ENCODE measurements at regions not wholly inside any gene's neighbourhood (a gene's known extent, or its start where the extent isn't known, plus 50 kb on each side); places are given as distances from the start of the nearest gene placed in this dataset.

DNA sequence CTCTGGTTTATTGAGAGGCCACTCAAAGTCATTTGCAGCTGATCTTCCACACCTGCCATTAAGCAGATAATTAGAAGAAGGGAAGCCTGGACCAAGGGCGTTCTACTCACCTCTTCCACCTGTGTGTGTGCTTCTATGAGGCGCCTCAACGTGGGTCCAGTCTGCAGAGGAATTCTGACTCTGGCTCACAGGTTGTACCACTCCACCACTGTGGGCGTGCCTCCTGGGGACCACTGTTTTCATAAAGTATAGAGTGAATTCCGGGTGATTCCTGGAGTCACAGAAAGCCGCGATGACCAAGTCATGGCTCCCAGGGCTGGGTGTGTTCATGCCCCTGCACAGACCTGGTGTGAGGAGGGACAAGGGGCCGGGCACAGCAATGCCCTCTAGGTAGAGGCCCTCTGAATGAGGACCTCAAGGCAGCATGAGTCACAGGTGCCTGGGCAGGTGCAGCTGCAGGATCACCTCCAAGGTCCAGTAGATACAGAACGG, 408.3 kb upstream of the MGMT start:
- ChIA-PET CTCF (interaction anchor here (0.7 kb wide), 1 partner anchor 273 kb away, joined by 4 read pairs; no protein-coding TSS in a partner anchor), POLR2A (no interaction called here)
- no peaks in the 10 kb centered on the region for H3K27me3 ChIP-seq (ENCODE audit: insufficient read depth)
- H2AFZ ChIP-seq (ENCODE audit: low read depth) = no peak overlapping the region
- no peaks in the 10 kb centered on the region for H3F3A ChIP-seq (replicated peaks; ENCODE audit: insufficient read depth)
- no peak overlapping the region for H3K27ac ChIP-seq (ENCODE audit: low read depth in 2 of 2, low read length in 1 of 2)
- H3K4me3 ChIP-seq (ENCODE audit: low read depth in 2 of 2, low read length in 1 of 2) = no peak overlapping the region
- no peak for TF ChIP-seq FOXJ3 (CRISPR knock-in tag; IDR thresholded peaks at IDR 0.05)
- TF ChIP-seq, protein P1, sequence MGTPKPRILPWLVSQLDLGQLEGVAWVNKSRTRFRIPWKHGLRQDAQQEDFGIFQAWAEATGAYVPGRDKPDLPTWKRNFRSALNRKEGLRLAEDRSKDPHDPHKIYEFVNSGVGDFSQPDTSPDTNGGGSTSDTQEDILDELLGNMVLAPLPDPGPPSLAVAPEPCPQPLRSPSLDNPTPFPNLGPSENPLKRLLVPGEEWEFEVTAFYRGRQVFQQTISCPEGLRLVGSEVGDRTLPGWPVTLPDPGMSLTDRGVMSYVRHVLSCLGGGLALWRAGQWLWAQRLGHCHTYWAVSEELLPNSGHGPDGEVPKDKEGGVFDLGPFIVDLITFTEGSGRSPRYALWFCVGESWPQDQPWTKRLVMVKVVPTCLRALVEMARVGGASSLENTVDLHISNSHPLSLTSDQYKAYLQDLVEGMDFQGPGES (IDR thresholded peaks at IDR 0.05; ENCODE audit: low read depth, low read length) = no peak
- no peak for TF ChIP-seq NRF1 (IDR thresholded peaks at IDR 0.05; ENCODE audit: low read depth, low read length)
- TF ChIP-seq CHD2 (IDR thresholded peaks at IDR 0.05; ENCODE audit: low read length, partially characterized antibody) = no peak
- no peak for TF ChIP-seq GATA2 (CRISPR knock-in tag; IDR thresholded peaks at IDR 0.05)
- no peaks in the 10 kb centered on the region for H3K9me3 ChIP-seq
- H4K20me1 ChIP-seq (ENCODE audit: insufficient read depth) = no peaks in the 10 kb centered on the region
- peaks cover 0 to 3% of the 10 kb centered on the region in 2 experiments; a peak in 1 of 4 replicates for H3K4me1 ChIP-seq (ENCODE audit: control insufficient read depth in 1 of 2, insufficient read depth in 2 of 2, low read depth in 1 of 2, low read length in 1 of 2)
- H3K4me2 ChIP-seq = no peak overlapping the region
- DNase-seq = no peak
- no peaks in the 10 kb centered on the region for H3K36me3 ChIP-seq (replicated peaks in 1 of 2; ENCODE audit: control insufficient read depth in 1 of 2, insufficient read depth in 2 of 2, low read length in 1 of 2)
- H3K9ac ChIP-seq = no peak overlapping the region
- WGBS (ENCODE audit: low lambda C conversion rate) = 46% methylated on average over 4 of the region's 9 CpGs
- no peaks in the 10 kb centered on the region for H3K9me2 ChIP-seq
- no peaks in the 10 kb centered on the region for H3K79me2 ChIP-seq (ENCODE audit: insufficient read depth)

DNA sequence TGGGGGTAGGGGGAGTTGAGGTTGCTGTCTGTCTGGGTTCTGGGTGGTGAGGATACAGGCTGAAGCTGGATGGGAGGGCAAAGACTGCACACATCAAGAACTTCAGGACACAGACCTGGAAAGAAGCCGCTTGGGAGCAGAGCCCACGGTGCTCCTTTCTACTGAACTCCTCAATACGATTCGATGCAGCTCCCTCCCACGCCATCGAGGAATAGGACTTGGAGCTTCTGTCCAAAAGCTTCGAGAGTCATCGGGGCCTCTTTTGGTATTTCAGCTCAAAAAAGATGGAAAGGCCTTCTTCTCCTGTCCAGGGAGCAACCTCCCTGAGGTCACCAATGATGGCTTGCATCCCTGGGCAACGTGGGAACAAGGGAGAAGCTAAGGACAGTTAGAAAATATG, 407.1 kb upstream of the MGMT start:
- H3K27me3 ChIP-seq (ENCODE audit: insufficient read depth) = no peaks in the 10 kb centered on the region
- no peak overlapping the region for H3K9ac ChIP-seq
- H4K20me1 ChIP-seq (ENCODE audit: insufficient read depth) = no peaks in the 10 kb centered on the region
- no peaks in the 10 kb centered on the region for H3K79me2 ChIP-seq (ENCODE audit: insufficient read depth)
- H2AFZ ChIP-seq (ENCODE audit: low read depth) = no peak overlapping the region
- no peak overlapping the region for H3K4me2 ChIP-seq
- H3K9me2 ChIP-seq = no peaks in the 10 kb centered on the region
- CTCF ChIA-PET = no interaction called here
- no peaks in the 10 kb centered on the region for H3K36me3 ChIP-seq (replicated peaks in 1 of 2; ENCODE audit: control insufficient read depth in 1 of 2, insufficient read depth in 2 of 2, low read length in 1 of 2)
- POLR2A ChIA-PET = no interaction called here
- TF ChIP-seq POLR2AphosphoS5 (IDR thresholded peaks at IDR 0.05; ENCODE audit: low read depth, low read length) (no peak), SIN3A (IDR thresholded peaks at IDR 0.05; ENCODE audit: borderline replicate concordance, low read depth, low read length) (no peak), FOSL2 (IDR thresholded peaks at IDR 0.05; ENCODE audit: borderline replicate concordance, low read depth) (no peak)
- TF ChIP-seq, protein P2, sequence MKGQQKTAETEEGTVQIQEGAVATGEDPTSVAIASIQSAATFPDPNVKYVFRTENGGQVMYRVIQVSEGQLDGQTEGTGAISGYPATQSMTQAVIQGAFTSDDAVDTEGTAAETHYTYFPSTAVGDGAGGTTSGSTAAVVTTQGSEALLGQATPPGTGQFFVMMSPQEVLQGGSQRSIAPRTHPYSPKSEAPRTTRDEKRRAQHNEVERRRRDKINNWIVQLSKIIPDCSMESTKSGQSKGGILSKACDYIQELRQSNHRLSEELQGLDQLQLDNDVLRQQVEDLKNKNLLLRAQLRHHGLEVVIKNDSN (IDR thresholded peaks at IDR 0.05; ENCODE audit: borderline replicate concordance, low read depth) = no peak
- no peak overlapping the region for H3K4me3 ChIP-seq (ENCODE audit: low read depth in 2 of 2, low read length in 1 of 2)
- WGBS (ENCODE audit: low lambda C conversion rate) = 40% methylated on average over 8 of the region's 9 CpGs
- H3K27ac ChIP-seq (ENCODE audit: low read depth in 2 of 2, low read length in 1 of 2) = no peak overlapping the region
- no peaks in the 10 kb centered on the region for H3K9me3 ChIP-seq
- DNase-seq = no peak
- no peaks in the 10 kb centered on the region for H3F3A ChIP-seq (replicated peaks; ENCODE audit: insufficient read depth)
- peaks cover 0 to 3% of the 10 kb centered on the region in 2 experiments; a peak in 1 of 4 replicates for H3K4me1 ChIP-seq (ENCODE audit: control insufficient read depth in 1 of 2, insufficient read depth in 2 of 2, low read depth in 1 of 2, low read length in 1 of 2)

DNA sequence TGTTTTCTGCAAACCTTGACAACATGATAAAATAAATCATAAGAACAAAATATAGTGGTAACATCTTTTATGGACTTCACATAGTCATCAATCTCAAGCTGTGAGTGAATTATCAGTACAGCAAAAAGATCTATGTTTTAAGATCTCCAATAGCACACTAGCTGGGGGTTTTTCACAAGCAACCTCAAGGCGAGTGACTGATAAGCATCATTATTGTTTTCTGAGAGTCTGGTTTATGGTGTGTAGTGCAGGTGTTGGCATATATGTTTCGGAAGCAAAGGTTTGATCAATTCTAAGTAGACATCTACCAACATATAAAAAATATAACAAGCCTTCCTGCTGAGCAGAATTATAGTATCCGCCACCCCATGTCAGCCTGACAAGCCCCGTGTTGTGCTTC, 403.8 kb upstream of the MGMT start:
- 21% methylated on average over 4 of the region's 4 CpGs for WGBS (ENCODE audit: low lambda C conversion rate)
- TF ChIP-seq NFIC (IDR thresholded peaks at IDR 0.05; ENCODE audit: borderline replicate concordance) = no peak
- no peak for TF ChIP-seq JUND (IDR thresholded peaks at IDR 0.05)
- TF ChIP-seq NRF1 (IDR thresholded peaks at IDR 0.05; ENCODE audit: low read depth, low read length) = no peak
- TF ChIP-seq RFX5 (IDR thresholded peaks at IDR 0.05; ENCODE audit: low read length) = no peak
- TF ChIP-seq GATA2 (CRISPR knock-in tag; IDR thresholded peaks at IDR 0.05) = no peak
- no peak for TF ChIP-seq RXRA (IDR thresholded peaks at IDR 0.05; ENCODE audit: borderline replicate concordance, low read depth)
- no peak for TF ChIP-seq FOXM1 (IDR thresholded peaks at IDR 0.05; ENCODE audit: low read depth)
- TF ChIP-seq CHD2 (IDR thresholded peaks at IDR 0.05; ENCODE audit: low read length, partially characterized antibody) = no peak
- TF ChIP-seq RAD21 (IDR thresholded peaks at IDR 0.05; ENCODE audit: low read length) = no peak
- TF ChIP-seq, protein P3, sequence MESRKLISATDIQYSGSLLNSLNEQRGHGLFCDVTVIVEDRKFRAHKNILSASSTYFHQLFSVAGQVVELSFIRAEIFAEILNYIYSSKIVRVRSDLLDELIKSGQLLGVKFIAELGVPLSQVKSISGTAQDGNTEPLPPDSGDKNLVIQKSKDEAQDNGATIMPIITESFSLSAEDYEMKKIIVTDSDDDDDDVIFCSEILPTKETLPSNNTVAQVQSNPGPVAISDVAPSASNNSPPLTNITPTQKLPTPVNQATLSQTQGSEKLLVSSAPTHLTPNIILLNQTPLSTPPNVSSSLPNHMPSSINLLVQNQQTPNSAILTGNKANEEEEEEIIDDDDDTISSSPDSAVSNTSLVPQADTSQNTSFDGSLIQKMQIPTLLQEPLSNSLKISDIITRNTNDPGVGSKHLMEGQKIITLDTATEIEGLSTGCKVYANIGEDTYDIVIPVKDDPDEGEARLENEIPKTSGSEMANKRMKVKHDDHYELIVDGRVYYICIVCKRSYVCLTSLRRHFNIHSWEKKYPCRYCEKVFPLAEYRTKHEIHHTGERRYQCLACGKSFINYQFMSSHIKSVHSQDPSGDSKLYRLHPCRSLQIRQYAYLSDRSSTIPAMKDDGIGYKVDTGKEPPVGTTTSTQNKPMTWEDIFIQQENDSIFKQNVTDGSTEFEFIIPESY (IDR thresholded peaks at IDR 0.05; ENCODE audit: borderline replicate concordance, low read depth) = no peak
- TF ChIP-seq, protein P4, sequence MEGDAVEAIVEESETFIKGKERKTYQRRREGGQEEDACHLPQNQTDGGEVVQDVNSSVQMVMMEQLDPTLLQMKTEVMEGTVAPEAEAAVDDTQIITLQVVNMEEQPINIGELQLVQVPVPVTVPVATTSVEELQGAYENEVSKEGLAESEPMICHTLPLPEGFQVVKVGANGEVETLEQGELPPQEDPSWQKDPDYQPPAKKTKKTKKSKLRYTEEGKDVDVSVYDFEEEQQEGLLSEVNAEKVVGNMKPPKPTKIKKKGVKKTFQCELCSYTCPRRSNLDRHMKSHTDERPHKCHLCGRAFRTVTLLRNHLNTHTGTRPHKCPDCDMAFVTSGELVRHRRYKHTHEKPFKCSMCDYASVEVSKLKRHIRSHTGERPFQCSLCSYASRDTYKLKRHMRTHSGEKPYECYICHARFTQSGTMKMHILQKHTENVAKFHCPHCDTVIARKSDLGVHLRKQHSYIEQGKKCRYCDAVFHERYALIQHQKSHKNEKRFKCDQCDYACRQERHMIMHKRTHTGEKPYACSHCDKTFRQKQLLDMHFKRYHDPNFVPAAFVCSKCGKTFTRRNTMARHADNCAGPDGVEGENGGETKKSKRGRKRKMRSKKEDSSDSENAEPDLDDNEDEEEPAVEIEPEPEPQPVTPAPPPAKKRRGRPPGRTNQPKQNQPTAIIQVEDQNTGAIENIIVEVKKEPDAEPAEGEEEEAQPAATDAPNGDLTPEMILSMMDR (IDR thresholded peaks at IDR 0.05) = no peak
- TF ChIP-seq MXI1 (IDR thresholded peaks at IDR 0.05; ENCODE audit: low read depth, low read length) = no peak

More for the DNA sequence above, 403.8 kb upstream of the MGMT start:
- H3K36me3 ChIP-seq (replicated peaks in 1 of 2; ENCODE audit: control insufficient read depth in 1 of 2, insufficient read depth in 2 of 2, low read length in 1 of 2) = no peaks in the 10 kb centered on the region
- H3K4me3 ChIP-seq (ENCODE audit: low read depth in 2 of 2, low read length in 1 of 2) = no peak overlapping the region
- H3K79me2 ChIP-seq (ENCODE audit: insufficient read depth) = no peaks in the 10 kb centered on the region
- H3K27me3 ChIP-seq (ENCODE audit: insufficient read depth) = no peaks in the 10 kb centered on the region
- CTCF ChIA-PET = interaction anchor here (1.2 kb wide), 1 partner anchor 32 kb away, joined by 3 read pairs; no protein-coding TSS in a partner anchor
- no peak overlapping the region for H3K9ac ChIP-seq
- no peaks in the 10 kb centered on the region for H3K4me1 ChIP-seq (ENCODE audit: control insufficient read depth in 1 of 2, insufficient read depth in 2 of 2, low read depth in 1 of 2, low read length in 1 of 2)
- H3F3A ChIP-seq (replicated peaks; ENCODE audit: insufficient read depth) = no peaks in the 10 kb centered on the region
- H2AFZ ChIP-seq (ENCODE audit: low read depth) = no peak overlapping the region
- no peak for DNase-seq
- no peaks in the 10 kb centered on the region for H4K20me1 ChIP-seq (ENCODE audit: insufficient read depth)
- no peaks in the 10 kb centered on the region for H3K9me2 ChIP-seq
- no peaks in the 10 kb centered on the region for H3K9me3 ChIP-seq
- H3K4me2 ChIP-seq = no peak overlapping the region
- H3K27ac ChIP-seq (ENCODE audit: low read depth in 2 of 2, low read length in 1 of 2) = no peak overlapping the region
- POLR2A ChIA-PET = no interaction called here
